B cell (primary cell): ENCODE measurements at regions not wholly inside any gene's neighbourhood (a gene's known extent, or its start where the extent isn't known, plus 50 kb on each side); places are given as distances from the start of the nearest gene placed in this dataset.

Source experiments
- ATAC-seq: fragments of 200-7000 bp; cut with Tn5 transposase; one replicate; pipeline ENCODE4 v1.10.0; 2021; ENCODE audit warnings: low read depth, mild to moderate bottlenecking, moderate number of reproducible peaks, moderate library complexity
- CTCF ChIA-PET: fragments of 350-600 bp; sonication (Branson Sonifier 250); formaldehyde crosslinking; loops from one replicate; lab custom pipeline; 2021; ENCODE audit warnings: antibody characterized with exemption, inconsistent platforms; lab: Charles Lee
- POLR2A ChIA-PET: fragments of 350-600 bp; sonication (Branson Sonifier 250); formaldehyde crosslinking; loops from one replicate; lab custom pipeline; 2021; ENCODE audit warnings: antibody characterized with exemption; lab: Charles Lee
- DNase-seq: peaks from one replicate; pipeline ENCODE4 v3.0.0; 2013
- H2AFZ ChIP-seq: 2 replicates; pipeline ENCODE4 v1.6.1; 2012; ENCODE audit warnings: mild to moderate bottlenecking, low read depth, low read length; ENCODE audit not compliant: insufficient read depth, poor library complexity, severe bottlenecking
- H3K27ac ChIP-seq, 2 donors: 1 replicate in 1 of 2; 2 replicates in 1 of 2; pipeline ENCODE4 v1.5.1; 2012 to 2013; ENCODE audit warnings: low read length in 2 of 2, mild to moderate bottlenecking in 2 of 2, moderate library complexity in 1 of 2
- H3K27me3 ChIP-seq, 4 experiments: fragments of 200-600 bp in 1 of 4; sonication (generic) in 1 of 4; replicated peaks in 1 of 4; 1 replicate in 2 of 4; 2 replicates in 2 of 4; pipeline versions ENCODE4 v1.6.1 to v1.7.0; 2013 to 2016; ENCODE audit warnings: low read length in 3 of 4, mild to moderate bottlenecking in 2 of 4, mixed read lengths in 1 of 4, moderate library complexity in 1 of 4; ENCODE audit not compliant: insufficient read depth in 4 of 4, control insufficient read depth in 3 of 4; ENCODE audit errors: control extremely low read depth in 1 of 4
- H3K36me3 ChIP-seq, 2 experiments: replicated peaks in 1 of 2; 1 replicate in 1 of 2; 2 replicates in 1 of 2; pipeline versions ENCODE4 v1.6.1 to v1.7.1; 2013; ENCODE audit warnings: low read length in 1 of 2; ENCODE audit not compliant: insufficient read depth in 2 of 2, control insufficient read depth in 1 of 2; ENCODE audit errors: control extremely low read depth in 1 of 2, extremely low read depth in 1 of 2
- H3K4me1 ChIP-seq, 2 donors: fragments of 200-600 bp in 1 of 2; sonication (generic) in 1 of 2; 1 replicate in 1 of 2; 2 replicates in 1 of 2; pipeline versions ENCODE4 v1.5.1 to v1.6.1; 2013 to 2017; ENCODE audit warnings: low read length in 2 of 2; ENCODE audit not compliant: control insufficient read depth in 2 of 2, insufficient read depth in 2 of 2
- H3K4me2 ChIP-seq: replicated peaks from 2 replicates; pipeline ENCODE3; 2012; ENCODE audit warnings: mild to moderate bottlenecking, low read depth, low read length; ENCODE audit not compliant: poor library complexity, severe bottlenecking
- H3K4me3 ChIP-seq, 5 experiments: fragments of 200-600 bp in 1 of 5; sonication (generic) in 1 of 5; 1 replicate in 3 of 5; 2 replicates in 2 of 5; pipeline versions ENCODE4 v1.5.1 to v1.7.0; 2011 to 2016; ENCODE audit warnings: low read length in 4 of 5, mild to moderate bottlenecking in 4 of 5, low read depth in 2 of 5, control low read depth in 1 of 5, moderate library complexity in 1 of 5; ENCODE audit not compliant: insufficient read depth in 1 of 5; ENCODE audit errors: control extremely low read depth in 1 of 5, extremely low read depth in 1 of 5
- H3K79me2 ChIP-seq: fragments of 200-600 bp; sonication (generic); one replicate; pipeline ENCODE4 v1.6.0; 2016; ENCODE audit warnings: low read length; ENCODE audit not compliant: control insufficient read depth, insufficient read depth
- H3K9ac ChIP-seq: fragments of 200-600 bp; sonication (generic); 2 replicates; pipeline ENCODE4 v1.6.1; 2017; ENCODE audit warnings: mild to moderate bottlenecking, low read length, moderate library complexity
- H3K9me3 ChIP-seq, 3 donors: one replicate each; pipeline versions ENCODE4 v1.6.1 to v1.7.1; 2013; ENCODE audit warnings: low read length in 2 of 3; ENCODE audit not compliant: control insufficient read depth in 2 of 3, insufficient read depth in 1 of 3; ENCODE audit errors: control extremely low read depth in 1 of 3
- H4K20me1 ChIP-seq: 2 replicates; pipeline ENCODE4 v1.6.0; 2012; ENCODE audit warnings: mild to moderate bottlenecking, low read length; ENCODE audit not compliant: insufficient read depth, control insufficient read depth, poor library complexity, severe bottlenecking
- H3K27ac Mint-ChIP-seq: one replicate; pipeline ENCODE4 v1.8.0; 2021; ENCODE audit warnings: mixed read lengths
- H3K27me3 Mint-ChIP-seq: one replicate; pipeline ENCODE4 v1.8.0; 2021; ENCODE audit warnings: mixed read lengths
- H3K4me1 Mint-ChIP-seq: one replicate; pipeline ENCODE4 v1.8.0; 2021; ENCODE audit warnings: mixed read lengths
- H3K4me3 Mint-ChIP-seq: one replicate; pipeline ENCODE4 v1.8.0; 2021; ENCODE audit warnings: mixed read lengths
- H3K9me3 Mint-ChIP-seq: one replicate; pipeline ENCODE4 v1.8.0; 2022; ENCODE audit warnings: mixed read lengths; ENCODE audit not compliant: insufficient read depth
- CTCF ChIP-seq: fragments of 200-600 bp; IDR thresholded peaks from one replicate; pipeline ENCODE4 v1.8.0; 2022; ENCODE audit warnings: antibody characterized with exemption, mild to moderate bottlenecking
- EZH2 ChIP-seq: IDR thresholded peaks from 2 replicates; pipeline ENCODE4 v1.6.1; 2012; ENCODE audit warnings: borderline replicate concordance, low read depth, mild to moderate bottlenecking, moderate library complexity, low read length; ENCODE audit not compliant: insufficient read depth, poor library complexity, severe bottlenecking
- WGBS: methylation state at CpG from one replicate; pipeline ENCODE4 v1.1.5; 2013; ENCODE audit warnings: missing lambda C conversion rate; ENCODE audit not compliant: insufficient coverage; 5-methylcytosine and 5-hydroxymethylcytosine counted together
- intact Hi-C: fragments of 100-400 bp; cut with micrococcal nuclease; formaldehyde crosslinking; loops from one replicate; pipeline ENCODE4 v1.10.0; 2022

GRCh38 chr14:98347686-98348085, 924.3 kb downstream of the BCL11B start:
- H3K9me3 Mint-ChIP-seq, result peaks cover 6% of the 10 kb centered on the region

DNA sequence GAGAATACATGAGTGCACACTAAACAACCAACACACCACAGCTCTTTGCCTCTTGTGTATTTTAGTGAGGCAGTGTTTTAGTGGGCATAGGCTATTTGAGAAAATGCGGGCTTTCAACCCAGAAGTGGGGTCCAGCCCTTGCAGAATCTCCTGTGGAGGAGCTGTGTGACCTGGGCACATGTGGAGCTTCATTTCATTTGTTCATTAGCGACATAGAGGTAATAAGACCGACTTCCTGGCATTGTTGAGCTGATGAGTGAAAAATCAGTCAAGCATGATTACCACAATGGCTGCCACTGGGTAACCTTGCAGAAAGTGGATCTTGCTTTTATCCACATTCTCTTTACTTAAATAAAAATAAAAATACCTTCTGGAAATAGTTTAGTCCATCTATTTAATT, 923.5 kb downstream of the BCL11B start:
- peaks cover 0 to 12% (median 0%) of the 10 kb centered on the region in 3 donors for H3K9me3 ChIP-seq
- peaks cover 6% of the 10 kb centered on the region for H3K9me3 Mint-ChIP-seq
- WGBS, result 55% methylated on average over 2 of the region's 3 CpGs
- H3K9ac ChIP-seq, result no peak overlapping the region
- H3K27ac Mint-ChIP-seq, result no peak overlapping the region
- no peaks in the 10 kb centered on the region for H3K27me3 ChIP-seq
- H3K36me3 ChIP-seq, result no peaks in the 10 kb centered on the region
- no peak for DNase-seq
- H3K27me3 Mint-ChIP-seq, result no peaks in the 10 kb centered on the region
- ChIA-PET CTCF (no interaction called here), POLR2A (no interaction called here)
- ATAC-seq, result no peak
- H3K4me1 Mint-ChIP-seq, result no peaks in the 10 kb centered on the region
- no peak overlapping the region for H3K4me3 ChIP-seq
- no peaks in the 10 kb centered on the region for H3K79me2 ChIP-seq
- no peak overlapping the region for H3K4me3 Mint-ChIP-seq
- no peaks in the 10 kb centered on the region for H3K4me1 ChIP-seq
- intact Hi-C loops, result no loop called here
- H3K4me2 ChIP-seq, result no peak overlapping the region
- no peak overlapping the region for H3K27ac ChIP-seq
- TF ChIP-seq CTCF (no peak), EZH2 (no peak)
- no peak overlapping the region for H2AFZ ChIP-seq
- H4K20me1 ChIP-seq, result no peaks in the 10 kb centered on the region

More at GRCh38 chr14:98347686-98348085, 924.3 kb downstream of the BCL11B start:
- no peaks in the 10 kb centered on the region for H3K4me1 Mint-ChIP-seq
- H3K4me3 ChIP-seq, result no peak overlapping the region
- WGBS, result 95% methylated on average over 4 of the region's 7 CpGs
- H3K4me3 Mint-ChIP-seq, result no peak overlapping the region
- no peak overlapping the region for H3K27ac ChIP-seq
- no peaks in the 10 kb centered on the region for H3K79me2 ChIP-seq
- H3K27ac Mint-ChIP-seq, result no peak overlapping the region
- H3K9me3 ChIP-seq, result peaks cover 0 to 12% (median 0%) of the 10 kb centered on the region in 3 donors
- TF ChIP-seq EZH2 (no peak), CTCF (no peak)
- H3K4me2 ChIP-seq, result no peak overlapping the region
- POLR2A ChIA-PET, result no interaction called here
- no peak overlapping the region for H2AFZ ChIP-seq
- intact Hi-C loops, result no loop called here
- H3K4me1 ChIP-seq, result no peaks in the 10 kb centered on the region
- no peaks in the 10 kb centered on the region for H3K27me3 Mint-ChIP-seq
- no peaks in the 10 kb centered on the region for H3K27me3 ChIP-seq
- H3K36me3 ChIP-seq, result no peaks in the 10 kb centered on the region
- CTCF ChIA-PET, result no interaction called here
- H3K9ac ChIP-seq, result no peak overlapping the region
- ATAC-seq, result no peak
- no peaks in the 10 kb centered on the region for H4K20me1 ChIP-seq
- DNase-seq, result no peak
